Coronary artery (tissue), 2 donors: ENCODE measurements at regions not wholly inside any gene's neighbourhood (a gene's known extent, or its start where the extent isn't known, plus 50 kb on each side); places are given as distances from the start of the nearest gene placed in this dataset.

Experiments
- DNase-seq: peaks from one replicate; pipeline ENCODE4 v3.0.0-alpha.2; 2017; ENCODE audit warnings: low spot score
- H3K27ac ChIP-seq, 2 donors: fragments of 200-600 bp; sonication (generic); one replicate each; pipeline ENCODE4 v1.5.1; 2016 to 2019
- H3K4me3 ChIP-seq: fragments of 200-600 bp; sonication (generic); 2 replicates; pipeline ENCODE4 v1.5.1; 2016; ENCODE audit warnings: mild to moderate bottlenecking, moderate library complexity
- CTCF ChIP-seq: fragments of 200-600 bp; sonication (generic); IDR thresholded peaks from one replicate; pipeline ENCODE4 v1.5.1; 2019; ENCODE audit warnings: antibody characterized with exemption

- Histone ChIP-seq H3K27ac (no peak overlapping the region), H3K4me3 (no peak overlapping the region)
- no peak for DNase-seq
- TF ChIP-seq CTCF = no peak
Observed at GRCh38 chr4:29867412-29867811, 852.8 kb upstream of the PCDH7 start.

- Histone ChIP-seq H3K27ac (no peak overlapping the region), H3K4me3 (no peak overlapping the region)
- DNase-seq = no peak
- no peak for TF ChIP-seq CTCF
Observed at GRCh38 chr4:29900336-29900735, 819.8 kb upstream of the PCDH7 start.

- no peak overlapping the region for H3K4me3 ChIP-seq
- no peak for DNase-seq
- TF ChIP-seq CTCF = no peak
- H3K27ac ChIP-seq = no peak overlapping the region
Observed at GRCh38 chr4:29908276-29908675, 811.9 kb upstream of the PCDH7 start.

- H3K4me3 ChIP-seq = no peak overlapping the region
- DNase-seq = no peak
- TF ChIP-seq CTCF = no peak
- no peak overlapping the region for H3K27ac ChIP-seq
Observed at GRCh38 chr4:29927895-29928294, 792.3 kb upstream of the PCDH7 start.

GRCh38 chr4:29948451-29948850, 771.7 kb upstream of the PCDH7 start:
- H3K4me3 ChIP-seq = no peak overlapping the region
- no peak for TF ChIP-seq CTCF
- DNase-seq = no peak
- no peak overlapping the region for H3K27ac ChIP-seq

GRCh38 chr4:29948858-29949257, 771.3 kb upstream of the PCDH7 start:
- no peak for DNase-seq
- TF ChIP-seq CTCF = no peak
- Histone ChIP-seq H3K27ac (no peak overlapping the region), H3K4me3 (no peak overlapping the region)

GRCh38 chr4:29966386-29966785, 753.8 kb upstream of the PCDH7 start:
- no peak overlapping the region for H3K27ac ChIP-seq
- no peak overlapping the region for H3K4me3 ChIP-seq
- no peak for DNase-seq
- TF ChIP-seq CTCF = no peak
